ENCODE measurements at regions not wholly inside any gene's neighbourhood (a gene's known extent, or its start where the extent isn't known, plus 50 kb on each side); places are given as distances from the start of the nearest gene placed in this dataset.

GRCh38 chr16:73143576-73144422 lies 95.9 kb upstream of the ZFHX3 start:
- no peaks in the 10 kb centered on the region for H3K27me3 ChIP-seq
- no peaks in the 10 kb centered on the region for H3K9me3 ChIP-seq
- TF ChIP-seq, protein P1, sequence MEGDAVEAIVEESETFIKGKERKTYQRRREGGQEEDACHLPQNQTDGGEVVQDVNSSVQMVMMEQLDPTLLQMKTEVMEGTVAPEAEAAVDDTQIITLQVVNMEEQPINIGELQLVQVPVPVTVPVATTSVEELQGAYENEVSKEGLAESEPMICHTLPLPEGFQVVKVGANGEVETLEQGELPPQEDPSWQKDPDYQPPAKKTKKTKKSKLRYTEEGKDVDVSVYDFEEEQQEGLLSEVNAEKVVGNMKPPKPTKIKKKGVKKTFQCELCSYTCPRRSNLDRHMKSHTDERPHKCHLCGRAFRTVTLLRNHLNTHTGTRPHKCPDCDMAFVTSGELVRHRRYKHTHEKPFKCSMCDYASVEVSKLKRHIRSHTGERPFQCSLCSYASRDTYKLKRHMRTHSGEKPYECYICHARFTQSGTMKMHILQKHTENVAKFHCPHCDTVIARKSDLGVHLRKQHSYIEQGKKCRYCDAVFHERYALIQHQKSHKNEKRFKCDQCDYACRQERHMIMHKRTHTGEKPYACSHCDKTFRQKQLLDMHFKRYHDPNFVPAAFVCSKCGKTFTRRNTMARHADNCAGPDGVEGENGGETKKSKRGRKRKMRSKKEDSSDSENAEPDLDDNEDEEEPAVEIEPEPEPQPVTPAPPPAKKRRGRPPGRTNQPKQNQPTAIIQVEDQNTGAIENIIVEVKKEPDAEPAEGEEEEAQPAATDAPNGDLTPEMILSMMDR (IDR thresholded peaks at IDR 0.05): no peak
- H3K27ac ChIP-seq: no peak overlapping the region
- H3K4me3 ChIP-seq (ENCODE audit: low read depth in 1 of 2, low read length in 1 of 2): no peak overlapping the region
- no peaks in the 10 kb centered on the region for H3K36me3 ChIP-seq
- H3K4me1 ChIP-seq (ENCODE audit: control insufficient read depth in 1 of 2, insufficient read depth in 1 of 2, low read depth in 1 of 2, low read length in 1 of 2): no peaks in the 10 kb centered on the region

DNA sequence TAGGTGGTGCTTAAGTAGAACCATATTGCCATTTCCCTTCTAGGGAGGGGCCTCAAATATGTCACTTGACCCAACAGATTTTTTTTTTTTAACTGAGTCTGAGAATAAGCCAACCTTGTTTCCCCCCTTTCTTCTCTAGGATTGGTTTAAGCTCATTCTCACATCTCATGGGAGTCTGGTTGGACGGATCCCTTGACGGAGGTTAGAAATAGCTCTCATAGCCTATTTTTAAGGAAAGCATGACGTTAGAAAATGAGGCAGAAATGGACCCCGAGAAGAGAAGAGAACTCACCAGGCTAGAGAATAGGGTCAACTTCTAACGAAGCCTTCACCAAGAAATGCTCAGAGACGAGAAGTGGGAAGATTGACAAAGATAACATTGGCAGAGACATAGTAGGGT lies 95.1 kb upstream of the ZFHX3 start:
- TF ChIP-seq, protein P1 (IDR thresholded peaks at IDR 0.05): no peak
- Histone ChIP-seq H3K4me3 (ENCODE audit: low read depth in 1 of 2, low read length in 1 of 2) (no peak overlapping the region), H3K27ac (no peak overlapping the region), H3K36me3 (no peaks in the 10 kb centered on the region), H3K9me3 (no peaks in the 10 kb centered on the region), H3K4me1 (ENCODE audit: control insufficient read depth in 1 of 2, insufficient read depth in 1 of 2, low read depth in 1 of 2, low read length in 1 of 2) (no peaks in the 10 kb centered on the region), H3K27me3 (no peaks in the 10 kb centered on the region)

- Histone ChIP-seq H3K27me3 (no peaks in the 10 kb centered on the region), H3K27ac (no peak overlapping the region), H3K36me3 (no peaks in the 10 kb centered on the region), H3K4me1 (ENCODE audit: control insufficient read depth in 1 of 2, insufficient read depth in 1 of 2, low read depth in 1 of 2, low read length in 1 of 2) (no peaks in the 10 kb centered on the region), H3K9me3 (no peaks in the 10 kb centered on the region), H3K4me3 (ENCODE audit: low read depth in 1 of 2, low read length in 1 of 2) (no peak overlapping the region)
- TF ChIP-seq, protein P1 (IDR thresholded peaks at IDR 0.05): no peak
Measured at GRCh38 chr16:73142053-73142854, 94.3 kb upstream of the ZFHX3 start.

DNA sequence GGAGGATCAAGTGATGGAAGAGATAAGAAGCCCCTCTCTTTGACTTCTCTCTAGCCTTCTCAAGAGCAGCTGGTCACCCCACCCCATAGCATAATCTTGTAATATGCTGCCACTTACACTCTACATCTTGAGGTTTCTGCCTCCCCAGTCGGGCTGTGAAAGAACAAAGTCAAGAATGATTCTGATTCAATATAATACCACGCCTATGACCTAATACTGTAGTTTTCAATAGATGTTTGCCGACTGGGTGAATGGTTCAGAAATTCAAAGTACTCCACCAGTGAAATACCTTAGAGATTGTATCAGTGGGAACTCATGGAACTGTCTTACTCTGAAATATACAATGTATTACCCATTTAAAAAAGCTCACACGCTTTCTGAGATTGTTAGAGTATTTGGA lies 93.0 kb upstream of the ZFHX3 start:
- TF ChIP-seq, protein P1 (IDR thresholded peaks at IDR 0.05): no peak
- no peaks in the 10 kb centered on the region for H3K4me1 ChIP-seq (ENCODE audit: control insufficient read depth in 1 of 2, insufficient read depth in 1 of 2, low read depth in 1 of 2, low read length in 1 of 2)
- H3K9me3 ChIP-seq: no peaks in the 10 kb centered on the region
- H3K27ac ChIP-seq: no peak overlapping the region
- H3K36me3 ChIP-seq: no peaks in the 10 kb centered on the region
- no peak overlapping the region for H3K4me3 ChIP-seq (ENCODE audit: low read depth in 1 of 2, low read length in 1 of 2)
- no peaks in the 10 kb centered on the region for H3K27me3 ChIP-seq

- H3K9me3 ChIP-seq: no peaks in the 10 kb centered on the region
- H3K4me1 ChIP-seq (ENCODE audit: control insufficient read depth in 1 of 2, insufficient read depth in 1 of 2, low read depth in 1 of 2, low read length in 1 of 2): no peaks in the 10 kb centered on the region
- TF ChIP-seq, protein P1 (IDR thresholded peaks at IDR 0.05): no peak
- no peaks in the 10 kb centered on the region for H3K36me3 ChIP-seq
- H3K4me3 ChIP-seq (ENCODE audit: low read depth in 1 of 2, low read length in 1 of 2): no peak overlapping the region
- H3K27me3 ChIP-seq: no peaks in the 10 kb centered on the region
- H3K27ac ChIP-seq: no peak overlapping the region
Measured at GRCh38 chr16:73131156-73131862, 83.4 kb upstream of the ZFHX3 start.

Measured in neutrophil (primary cell).